GM19025 (cell line): ENCODE measurements at regions not wholly inside any gene's neighbourhood (a gene's known extent, or its start where the extent isn't known, plus 50 kb on each side); places are given as distances from the start of the nearest gene placed in this dataset.

ENCODE experiments used
- ATAC-seq: cut with Tn5 transposase; IDR thresholded peaks from one replicate; pipeline ENCODE4 v1.9.1; 2021; ENCODE audit warnings: mild to moderate bottlenecking, low read depth, moderate library complexity; ENCODE audit not compliant: unreplicated experiment

- no peak for ATAC-seq
These were observed 321.5 kb upstream of the TANK start for GRCh38 chr2:160838691-160839090.

GRCh38 chr2:160842286-160842685, 317.9 kb upstream of the TANK start:
- no peak for ATAC-seq

GRCh38 chr2:160859096-160859495, 301.1 kb upstream of the TANK start:
- no peak for ATAC-seq

- ATAC-seq: no peak
These were observed 298.0 kb upstream of the TANK start for GRCh38 chr2:160862226-160862625.

GRCh38 chr2:160868891-160869290, 291.3 kb upstream of the TANK start:
- ATAC-seq: no peak

- no peak for ATAC-seq
These were observed 290.8 kb upstream of the TANK start for GRCh38 chr2:160869411-160869810.

GRCh38 chr2:160870729-160871465, 289.3 kb upstream of the TANK start:
- ATAC-seq: no peak

- no peak for ATAC-seq
These were observed 288.3 kb upstream of the TANK start for GRCh38 chr2:160871953-160872352.

GRCh38 chr2:160876029-160876428, 284.2 kb upstream of the TANK start:
- no peak for ATAC-seq

- no peak for ATAC-seq
These were observed 283.5 kb upstream of the TANK start for GRCh38 chr2:160876765-160877164.

- no peak for ATAC-seq
These were observed 281.6 kb upstream of the TANK start for GRCh38 chr2:160878618-160879017.

GRCh38 chr2:160882906-160883305, 277.3 kb upstream of the TANK start:
- ATAC-seq: no peak

- ATAC-seq: no peak
These were observed 276.2 kb upstream of the TANK start for GRCh38 chr2:160884056-160884455.

- no peak for ATAC-seq
These were observed 270.6 kb upstream of the TANK start for GRCh38 chr2:160889439-160890170.

- no peak for ATAC-seq
These were observed 269.4 kb upstream of the TANK start for GRCh38 chr2:160890667-160891352.

GRCh38 chr2:160891353-160891740, 268.9 kb upstream of the TANK start:
- ATAC-seq: no peak

GRCh38 chr2:160892204-160892603, 268.0 kb upstream of the TANK start:
- ATAC-seq: no peak

GRCh38 chr2:160893581-160893980, 266.6 kb upstream of the TANK start:
- no peak for ATAC-seq

GRCh38 chr2:160898581-160899307, 261.5 kb upstream of the TANK start:
- ATAC-seq: no peak

GRCh38 chr2:160901613-160902012, 258.6 kb upstream of the TANK start:
- no peak for ATAC-seq

GRCh38 chr2:160905862-160906261, 254.4 kb upstream of the TANK start:
- ATAC-seq: no peak
